HuH-7 (cell line): ENCODE measurements at regions not wholly inside any gene's neighbourhood (a gene's known extent, or its start where the extent isn't known, plus 50 kb on each side); places are given as distances from the start of the nearest gene placed in this dataset.

Source experiments
- DNase-seq: peaks from one replicate; pipeline ENCODE4 v3.0.0; 2011; ENCODE audit warnings: low spot score

- no peak for DNase-seq
These were observed 265.8 kb downstream of the PLPP3 start for GRCh38 chr1:56313560-56313959.

- no peak for DNase-seq
These were observed 267.6 kb downstream of the PLPP3 start for GRCh38 chr1:56311766-56312165.

- no peak for DNase-seq
These were observed 268.4 kb downstream of the PLPP3 start for GRCh38 chr1:56310945-56311344.

- no peak for DNase-seq
These were observed 270.3 kb downstream of the PLPP3 start for GRCh38 chr1:56309065-56309464.

- no peak for DNase-seq
These were observed 274.4 kb downstream of the PLPP3 start for GRCh38 chr1:56304975-56305374.

- DNase-seq: no peak
These were observed 275.6 kb downstream of the PLPP3 start for GRCh38 chr1:56303805-56304204.

GRCh38 chr1:56302878-56303277 lies 276.5 kb downstream of the PLPP3 start:
- no peak for DNase-seq

- DNase-seq: no peak
These were observed 277.6 kb downstream of the PLPP3 start for GRCh38 chr1:56301791-56302190.

GRCh38 chr1:56300836-56301235 lies 278.5 kb downstream of the PLPP3 start:
- DNase-seq: no peak

- no peak for DNase-seq
These were observed 280.5 kb downstream of the PLPP3 start for GRCh38 chr1:56298866-56299265.

- DNase-seq: peak; percentile 15
These were observed 281.5 kb downstream of the PLPP3 start for GRCh38 chr1:56297904-56298303.

- DNase-seq: no peak
These were observed 282.2 kb downstream of the PLPP3 start for GRCh38 chr1:56297208-56297607.

GRCh38 chr1:56295949-56296929 lies 283.1 kb downstream of the PLPP3 start:
- no peak for DNase-seq

- peak; percentile 2 for DNase-seq
These were observed 287.9 kb downstream of the PLPP3 start for GRCh38 chr1:56291374-56291919.

GRCh38 chr1:56289260-56289659 lies 290.1 kb downstream of the PLPP3 start:
- no peak for DNase-seq

- DNase-seq: no peak
These were observed 291.6 kb downstream of the PLPP3 start for GRCh38 chr1:56287721-56288120.

- DNase-seq: no peak
These were observed 292.4 kb downstream of the PLPP3 start for GRCh38 chr1:56286956-56287355.

GRCh38 chr1:56286506-56286905 lies 292.9 kb downstream of the PLPP3 start:
- no peak for DNase-seq

- DNase-seq: no peak
These were observed 293.6 kb downstream of the PLPP3 start for GRCh38 chr1:56285554-56286402.

- peak; percentile 2 for DNase-seq
These were observed 294.4 kb downstream of the PLPP3 start for GRCh38 chr1:56284928-56285327.

- no peak for DNase-seq
These were observed 301.3 kb downstream of the PLPP3 start for GRCh38 chr1:56278061-56278460.

- no peak for DNase-seq
These were observed 310.7 kb downstream of the PLPP3 start for GRCh38 chr1:56268519-56269140.
